ENCODE measurements at regions not wholly inside any gene's neighbourhood (a gene's known extent, or its start where the extent isn't known, plus 50 kb on each side); places are given as distances from the start of the nearest gene placed in this dataset.

DNA sequence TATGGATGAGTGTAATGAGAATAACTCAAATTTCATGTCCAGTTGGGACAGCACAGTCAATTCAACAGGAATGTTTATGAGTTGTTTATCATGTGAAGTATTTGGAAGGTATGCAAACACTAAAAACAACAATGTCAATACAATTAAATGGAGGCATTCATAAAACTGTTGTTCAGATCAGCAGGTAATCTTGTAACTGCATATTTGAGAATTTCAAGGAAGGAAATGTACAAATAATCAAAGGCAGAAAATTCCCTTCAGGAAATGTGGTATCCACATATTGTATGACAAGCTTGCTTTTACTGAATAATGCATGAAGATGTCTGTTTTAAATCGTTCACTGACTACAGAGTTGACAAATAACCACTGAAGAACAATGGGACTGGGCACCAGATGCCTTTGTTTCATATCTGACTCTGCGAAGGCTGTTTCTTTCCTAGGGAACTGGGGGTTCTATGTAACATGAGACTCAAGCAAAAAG lies 198.3 kb downstream of the LTN1 start:
- DNase-seq (ENCODE audit: low read depth, low spot score), result no peak
- ChIA-PET POLR2A (no interaction called here), CTCF (no interaction called here)
- no peak overlapping the region for H3K4me3 ChIP-seq (ENCODE audit: low read depth, low read length)
- TF ChIP-seq CTCF (IDR thresholded peaks at IDR 0.05; ENCODE audit: insufficient read depth, low read length, missing control alignments), result no peak

- H3K4me3 ChIP-seq (ENCODE audit: low read depth, low read length), result no peak overlapping the region
- POLR2A ChIA-PET, result no interaction called here
- peak; percentile 37 for TF ChIP-seq CTCF (IDR thresholded peaks at IDR 0.05; ENCODE audit: insufficient read depth, low read length, missing control alignments)
- CTCF ChIA-PET, result interaction anchor here (0.8 to 2.0 kb wide), 8 partner anchors 8 to 158 kb away, joined by 3 to 29 read pairs (median 4); no protein-coding TSS in a partner anchor
- DNase-seq (ENCODE audit: low read depth, low spot score), result no peak
These were observed 199.6 kb downstream of the LTN1 start for GRCh38 chr21:28793043-28793442.

DNA sequence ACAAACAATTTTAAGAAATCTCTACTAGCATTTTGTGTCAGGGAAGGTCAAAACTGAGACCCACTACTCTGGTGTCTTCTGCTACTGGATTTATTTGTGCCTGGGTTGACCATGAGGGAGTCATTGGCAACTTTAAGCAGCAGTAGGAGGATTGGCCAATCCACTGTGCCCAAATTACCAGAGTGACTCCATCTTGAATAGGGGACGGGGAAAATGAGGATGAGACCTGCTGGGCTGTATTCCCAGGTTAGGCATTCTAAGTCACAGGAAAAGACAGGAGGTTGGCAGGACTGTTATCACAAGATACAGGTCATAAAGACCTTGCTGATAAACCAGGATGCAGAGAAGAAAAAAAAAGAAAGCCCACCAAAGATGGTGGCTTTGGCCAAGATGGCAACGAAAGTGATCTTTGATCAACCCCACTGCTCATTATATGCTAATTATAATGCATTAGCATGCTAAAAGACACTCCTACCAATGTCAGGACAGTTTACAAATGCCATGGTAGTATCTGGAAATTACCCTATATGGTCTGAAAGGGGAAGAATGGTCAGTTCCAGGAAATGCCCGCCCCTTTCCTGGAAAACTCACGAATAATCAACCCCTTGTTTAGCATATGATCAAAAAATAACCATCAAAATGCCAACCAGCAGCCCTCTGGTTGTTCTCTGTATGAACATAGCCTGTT lies 200.9 kb downstream of the LTN1 start:
- CTCF ChIA-PET, result interaction anchor here (0.8 to 2.0 kb wide), 4 partner anchors 9 to 46 kb away, joined by 3 to 29 read pairs (median 5); no protein-coding TSS in a partner anchor

DNA sequence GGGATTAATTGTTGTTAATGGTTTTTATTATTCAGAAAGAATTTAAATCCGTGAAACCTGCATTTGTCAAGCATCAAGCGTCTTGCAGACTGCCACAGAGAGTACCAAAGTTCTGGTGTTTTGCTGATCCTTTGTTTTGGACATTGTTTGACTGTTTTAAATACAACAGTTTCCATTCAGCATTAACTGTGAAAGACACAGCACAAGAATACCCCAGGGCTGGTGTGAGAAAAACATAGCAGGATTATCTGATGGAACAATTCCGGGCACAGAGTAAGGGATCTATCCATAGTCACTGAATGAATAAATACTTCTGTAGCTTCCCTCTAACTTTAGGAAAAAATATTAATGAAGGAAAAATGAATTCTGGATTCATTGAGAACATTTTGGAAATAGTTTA lies 202.3 kb downstream of the LTN1 start:
- no peak overlapping the region for H3K4me3 ChIP-seq (ENCODE audit: low read depth, low read length)
- ChIA-PET CTCF (no interaction called here), POLR2A (no interaction called here)
- no peak for DNase-seq (ENCODE audit: low read depth, low spot score)
- TF ChIP-seq CTCF (IDR thresholded peaks at IDR 0.05; ENCODE audit: insufficient read depth, low read length, missing control alignments), result no peak

More for the DNA sequence above, 200.9 kb downstream of the LTN1 start:
- no peak for TF ChIP-seq CTCF (IDR thresholded peaks at IDR 0.05; ENCODE audit: insufficient read depth, low read length, missing control alignments)
- POLR2A ChIA-PET, result no interaction called here
- no peak for DNase-seq (ENCODE audit: low read depth, low spot score)
- no peak overlapping the region for H3K4me3 ChIP-seq (ENCODE audit: low read depth, low read length)

DNA sequence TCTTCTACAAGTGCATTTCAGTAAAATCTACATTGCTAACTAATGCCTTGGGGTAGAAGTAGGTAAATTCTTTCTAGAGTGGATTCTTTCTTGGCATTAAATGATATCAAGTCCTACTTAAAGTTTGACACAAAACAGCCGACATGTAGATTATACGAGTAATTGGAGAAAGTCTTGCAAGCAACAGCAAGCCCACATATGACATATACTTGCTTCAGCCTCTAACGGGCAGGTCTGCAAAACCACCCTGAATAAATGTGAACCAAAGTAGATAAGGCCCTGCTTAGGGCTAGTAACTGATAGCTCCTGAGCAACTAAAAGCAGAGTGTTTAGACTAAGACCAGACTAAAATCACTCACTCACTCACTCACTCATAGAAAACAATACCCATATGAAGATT lies 203.2 kb downstream of the LTN1 start:
- H3K4me3 ChIP-seq (ENCODE audit: low read depth, low read length), result no peak overlapping the region
- no peak for DNase-seq (ENCODE audit: low read depth, low spot score)
- POLR2A ChIA-PET, result no interaction called here
- CTCF ChIA-PET, result interaction anchor here (1.1 to 1.5 kb wide), 2 partner anchors 44 to 45 kb away, joined by 4 to 5 read pairs; no protein-coding TSS in a partner anchor
- TF ChIP-seq CTCF (IDR thresholded peaks at IDR 0.05; ENCODE audit: insufficient read depth, low read length, missing control alignments), result no peak

DNA sequence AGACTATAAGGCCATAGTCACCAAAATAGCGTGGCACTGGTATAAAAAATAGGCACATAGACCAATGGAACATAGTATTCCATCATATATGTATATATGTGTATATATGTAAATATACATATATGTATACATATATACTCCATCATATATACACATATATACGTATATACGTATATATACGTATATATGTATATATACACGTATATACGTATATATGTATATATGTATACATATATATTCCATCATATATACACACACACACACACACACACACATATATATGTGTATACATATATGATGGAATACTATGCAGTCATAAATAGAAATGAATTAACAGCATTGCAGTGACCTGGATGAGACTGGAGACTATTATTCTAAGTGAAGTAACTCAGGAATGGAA lies 204.6 kb downstream of the LTN1 start:
- POLR2A ChIA-PET, result no interaction called here
- CTCF ChIA-PET, result no interaction called here

More for the DNA sequence above, 204.6 kb downstream of the LTN1 start:
- TF ChIP-seq CTCF (IDR thresholded peaks at IDR 0.05; ENCODE audit: insufficient read depth, low read length, missing control alignments), result no peak
- no peak overlapping the region for H3K4me3 ChIP-seq (ENCODE audit: low read depth, low read length)
- no peak for DNase-seq (ENCODE audit: low read depth, low spot score)

Data from AG04449 (cell line).